ENCODE measurements at regions not wholly inside any gene's neighbourhood (a gene's known extent, or its start where the extent isn't known, plus 50 kb on each side); places are given as distances from the start of the nearest gene placed in this dataset.
A peak's percentile ranks its signal among the peaks of the same experiment; 100 is the strongest.

GRCh38 chr4:25580633-25581467 lies 74.8 kb upstream of the SLC34A2 start:
- no peak for DNase-seq (ENCODE audit: low read depth)
- no peak for TF ChIP-seq CTCF (IDR thresholded peaks at IDR 0.05; ENCODE audit: insufficient read depth, low read depth, low read length, missing control alignments)
- no peak overlapping the region for H3K4me3 ChIP-seq (ENCODE audit: low read length)

- no peak for TF ChIP-seq CTCF (IDR thresholded peaks at IDR 0.05; ENCODE audit: insufficient read depth, low read depth, low read length, missing control alignments)
- DNase-seq (ENCODE audit: low read depth): no peak
- no peak overlapping the region for H3K4me3 ChIP-seq (ENCODE audit: low read length)
Measured at GRCh38 chr4:25585901-25586523, 69.6 kb upstream of the SLC34A2 start.

GRCh38 chr4:25588206-25588605 lies 67.4 kb upstream of the SLC34A2 start:
- TF ChIP-seq CTCF (IDR thresholded peaks at IDR 0.05; ENCODE audit: insufficient read depth, low read depth, low read length, missing control alignments): no peak
- H3K4me3 ChIP-seq (ENCODE audit: low read length): no peak overlapping the region
- no peak for DNase-seq (ENCODE audit: low read depth)

GRCh38 chr4:25590171-25590570 lies 65.5 kb upstream of the SLC34A2 start:
- no peak for TF ChIP-seq CTCF (IDR thresholded peaks at IDR 0.05; ENCODE audit: insufficient read depth, low read depth, low read length, missing control alignments)
- peak; percentile 17 for DNase-seq (ENCODE audit: low read depth)
- H3K4me3 ChIP-seq (ENCODE audit: low read length): no peak overlapping the region

GRCh38 chr4:25592736-25593135 lies 62.9 kb upstream of the SLC34A2 start:
- no peak overlapping the region for H3K4me3 ChIP-seq (ENCODE audit: low read length)
- no peak for TF ChIP-seq CTCF (IDR thresholded peaks at IDR 0.05; ENCODE audit: insufficient read depth, low read depth, low read length, missing control alignments)
- no peak for DNase-seq (ENCODE audit: low read depth)
